Left lung (tissue), 4 donors: ENCODE measurements at regions not wholly inside any gene's neighbourhood (a gene's known extent, or its start where the extent isn't known, plus 50 kb on each side); places are given as distances from the start of the nearest gene placed in this dataset.

Source experiments
- ATAC-seq: fragments of 200-7000 bp; cut with Tn5 transposase; one replicate; pipeline ENCODE4 v1.9.1; 2020; ENCODE audit warnings: moderate library complexity
- DNase-seq, 4 donors: peaks; one replicate each; pipeline ENCODE4 v3.0.0-alpha.2; 2013 to 2020
- H3K27ac ChIP-seq, 2 donors: fragments of 200-600 bp; sonication (generic) in 1 of 2; one replicate each; pipeline versions ENCODE4 v1.5.0 to v1.8.0; 2020 to 2021
- H3K27me3 ChIP-seq, 2 donors: fragments of 200-600 bp; sonication (generic) in 1 of 2; one replicate each; pipeline versions ENCODE4 v1.5.0 to v1.8.0; 2020 to 2021
- H3K36me3 ChIP-seq, 2 donors: fragments of 200-600 bp; sonication (generic) in 1 of 2; one replicate each; pipeline versions ENCODE4 v1.5.0 to v1.8.0; 2020 to 2021
- H3K4me1 ChIP-seq, 2 donors: fragments of 200-600 bp; one replicate each; pipeline ENCODE4 v1.8.0; 2021
- H3K4me3 ChIP-seq, 2 donors: fragments of 200-600 bp; sonication (generic) in 1 of 2; one replicate each; pipeline versions ENCODE4 v1.5.0 to v1.8.0; 2020 to 2021; ENCODE audit warnings: mild to moderate bottlenecking in 1 of 2
- H3K9me3 ChIP-seq, 2 donors: fragments of 200-600 bp; sonication (generic) in 1 of 2; one replicate each; pipeline versions ENCODE4 v1.5.0 to v1.8.0; 2020 to 2021
- intact Hi-C, 2 donors: fragments of 100-400 bp; cut with DNase I; formaldehyde crosslinking; loops; one replicate each; pipeline versions ENCODE4 v1.11.2 to v1.14.2; 2022
- TF ChIP-seq, protein P1 (sequence below), 2 donors: fragments of 200-600 bp; sonication (generic) in 1 of 2; IDR thresholded peaks; one replicate each; pipeline versions ENCODE4 v1.5.0 to v1.8.0; 2021; ENCODE audit warnings: antibody characterized with exemption in 2 of 2
- donor health status: DM: no; HTN: yes; CAD: no.
- donor health status: DM: no; HTN: no; CAD: no.

DNA sequence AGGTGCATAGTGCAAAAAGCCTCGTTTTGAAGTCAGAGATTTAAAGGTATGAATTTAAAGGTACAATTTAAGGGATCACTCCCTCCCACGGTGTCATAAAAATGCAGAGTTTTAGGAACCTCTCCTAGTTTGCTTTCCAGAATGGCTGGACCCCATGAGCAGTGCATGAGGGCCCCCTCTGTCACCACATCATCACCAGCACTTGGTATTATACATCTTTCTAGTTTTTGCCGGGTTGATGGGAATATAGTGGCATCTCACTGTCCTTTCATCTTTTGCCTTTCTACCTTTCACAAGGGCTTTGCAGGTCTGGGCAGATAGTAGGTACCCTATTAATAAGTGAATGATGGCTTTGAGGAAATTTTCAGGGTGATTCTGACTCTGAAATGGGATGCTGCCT lies 103.6 kb upstream of the AGBL1 start:
- Histone ChIP-seq H3K27me3 (peaks cover 0 to 3% of the 10 kb centered on the region in 2 donors), H3K9me3 (peaks cover 0 to 2% of the 10 kb centered on the region in 2 donors), H3K4me1 (no peaks in the 10 kb centered on the region), H3K27ac (no peak overlapping the region), H3K36me3 (no peaks in the 10 kb centered on the region), H3K4me3 (no peak overlapping the region)
- ATAC-seq (no peak), DNase-seq (no peak)
- TF ChIP-seq, protein P1, sequence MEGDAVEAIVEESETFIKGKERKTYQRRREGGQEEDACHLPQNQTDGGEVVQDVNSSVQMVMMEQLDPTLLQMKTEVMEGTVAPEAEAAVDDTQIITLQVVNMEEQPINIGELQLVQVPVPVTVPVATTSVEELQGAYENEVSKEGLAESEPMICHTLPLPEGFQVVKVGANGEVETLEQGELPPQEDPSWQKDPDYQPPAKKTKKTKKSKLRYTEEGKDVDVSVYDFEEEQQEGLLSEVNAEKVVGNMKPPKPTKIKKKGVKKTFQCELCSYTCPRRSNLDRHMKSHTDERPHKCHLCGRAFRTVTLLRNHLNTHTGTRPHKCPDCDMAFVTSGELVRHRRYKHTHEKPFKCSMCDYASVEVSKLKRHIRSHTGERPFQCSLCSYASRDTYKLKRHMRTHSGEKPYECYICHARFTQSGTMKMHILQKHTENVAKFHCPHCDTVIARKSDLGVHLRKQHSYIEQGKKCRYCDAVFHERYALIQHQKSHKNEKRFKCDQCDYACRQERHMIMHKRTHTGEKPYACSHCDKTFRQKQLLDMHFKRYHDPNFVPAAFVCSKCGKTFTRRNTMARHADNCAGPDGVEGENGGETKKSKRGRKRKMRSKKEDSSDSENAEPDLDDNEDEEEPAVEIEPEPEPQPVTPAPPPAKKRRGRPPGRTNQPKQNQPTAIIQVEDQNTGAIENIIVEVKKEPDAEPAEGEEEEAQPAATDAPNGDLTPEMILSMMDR (IDR thresholded peaks at IDR 0.05): no peak
- intact Hi-C loops: no loop called here

DNA sequence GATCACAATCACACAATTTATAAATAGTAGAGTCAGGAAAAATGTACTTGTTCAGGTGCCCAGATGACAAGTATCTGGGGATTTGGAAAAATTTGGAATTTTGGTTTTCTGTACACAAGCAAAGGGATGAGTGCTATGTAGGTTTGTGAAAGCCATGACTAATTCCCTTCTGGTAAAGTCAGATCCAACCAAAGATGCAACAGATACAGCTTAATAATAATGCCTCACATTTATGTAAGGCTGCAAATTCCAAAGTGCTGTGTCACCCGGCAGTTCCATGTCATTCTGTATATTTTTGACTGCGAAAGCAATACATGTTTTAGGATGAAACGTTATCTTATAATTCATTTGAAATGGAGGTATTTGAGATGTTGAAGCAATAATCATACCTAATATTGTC lies 102.7 kb upstream of the AGBL1 start:
- Histone ChIP-seq H3K27ac (no peak overlapping the region), H3K9me3 (peaks cover 0 to 2% of the 10 kb centered on the region in 2 donors), H3K4me3 (no peak overlapping the region), H3K27me3 (peaks cover 0 to 3% of the 10 kb centered on the region in 2 donors), H3K36me3 (no peaks in the 10 kb centered on the region), H3K4me1 (no peaks in the 10 kb centered on the region)
- intact Hi-C loops: no loop called here
- DNase-seq (no peak), ATAC-seq (no peak)
- TF ChIP-seq, protein P1 (IDR thresholded peaks at IDR 0.05): no peak

DNA sequence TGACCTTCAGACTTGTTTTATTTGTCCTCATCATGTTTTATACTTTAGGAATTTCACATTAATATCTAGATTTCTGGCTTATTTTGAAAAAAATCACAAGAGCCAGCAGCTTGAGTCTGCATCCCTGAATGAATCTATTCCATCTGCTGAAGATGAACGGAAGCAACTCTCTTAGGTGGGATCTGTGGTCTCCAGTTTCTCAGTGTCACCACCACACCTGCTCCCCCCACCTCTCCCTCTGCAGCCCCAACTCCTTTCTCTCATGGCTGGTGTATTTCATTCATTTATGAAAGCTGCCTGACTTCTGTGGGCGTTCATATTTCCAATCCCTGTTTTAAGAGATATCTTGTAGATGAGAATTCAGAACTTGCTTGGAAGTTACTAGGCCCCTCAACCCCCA lies 102.1 kb upstream of the AGBL1 start:
- H3K27ac ChIP-seq: no peak overlapping the region
- peaks cover 0 to 3% of the 10 kb centered on the region in 2 donors for H3K27me3 ChIP-seq
- no peaks in the 10 kb centered on the region for H3K36me3 ChIP-seq
- DNase-seq (no peak), ATAC-seq (no peak)
- peaks cover 0 to 2% of the 10 kb centered on the region in 2 donors for H3K9me3 ChIP-seq
- TF ChIP-seq, protein P1 (IDR thresholded peaks at IDR 0.05): no peak
- intact Hi-C loops: no loop called here
- H3K4me1 ChIP-seq: no peaks in the 10 kb centered on the region
- H3K4me3 ChIP-seq: no peak overlapping the region

DNA sequence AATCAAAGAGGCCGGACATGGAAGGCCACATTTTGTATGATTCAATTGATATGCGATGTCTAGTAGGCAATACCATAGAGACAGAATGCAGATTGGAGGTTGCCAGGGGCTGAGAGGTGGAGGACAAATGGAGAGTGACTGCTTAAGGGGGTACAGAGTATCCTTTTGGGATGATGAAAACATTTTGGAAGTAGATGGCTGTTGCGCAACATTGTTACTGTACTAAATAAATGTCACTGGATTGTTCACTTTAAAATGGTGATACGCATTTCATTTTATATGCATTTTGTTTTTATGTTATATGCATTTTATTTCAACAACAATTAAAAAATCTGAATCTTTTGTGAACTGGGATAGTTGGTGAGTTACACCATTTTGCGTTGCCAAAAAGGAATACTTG lies 99.7 kb upstream of the AGBL1 start:
- ATAC-seq: no peak
- Histone ChIP-seq H3K4me1 (no peaks in the 10 kb centered on the region), H3K27me3 (peaks cover 0 to 3% of the 10 kb centered on the region in 2 donors), H3K9me3 (peaks cover 0 to 2% of the 10 kb centered on the region in 2 donors), H3K27ac (no peak overlapping the region), H3K4me3 (no peak overlapping the region), H3K36me3 (no peaks in the 10 kb centered on the region)
- intact Hi-C loops: no loop called here
- TF ChIP-seq, protein P1 (IDR thresholded peaks at IDR 0.05): no peak
- no peak for DNase-seq

DNA sequence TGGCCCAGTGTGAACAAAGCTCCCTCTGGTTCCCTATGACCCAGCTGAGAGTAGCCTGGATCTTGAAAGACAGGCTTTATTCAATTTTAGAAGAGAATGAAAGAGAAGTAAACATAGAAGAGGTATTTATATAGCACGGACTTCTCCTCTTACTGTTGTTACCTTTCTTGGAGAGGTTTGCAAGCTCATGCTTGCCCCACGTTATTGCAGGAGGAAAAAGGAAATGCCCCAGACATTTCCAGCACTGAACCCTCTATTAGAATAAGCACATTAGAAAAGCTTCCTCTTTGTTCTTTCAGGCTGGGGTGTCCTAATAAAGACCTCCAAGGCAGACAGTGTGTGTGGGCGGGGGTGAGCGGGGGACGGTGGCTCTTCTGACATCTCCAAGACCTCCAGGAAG lies 98.7 kb upstream of the AGBL1 start:
- Histone ChIP-seq H3K27ac (no peak overlapping the region), H3K9me3 (no peaks in the 10 kb centered on the region), H3K27me3 (peaks cover 0 to 3% of the 10 kb centered on the region in 2 donors), H3K36me3 (no peaks in the 10 kb centered on the region), H3K4me1 (no peaks in the 10 kb centered on the region), H3K4me3 (no peak overlapping the region)
- ATAC-seq (no peak), DNase-seq (no peak)
- intact Hi-C loops: no loop called here
- TF ChIP-seq, protein P1 (IDR thresholded peaks at IDR 0.05): no peak
